NOMO-1 treated with dmso at 0.1 percent for 144 hours (cell line): ENCODE measurements at regions not wholly inside any gene's neighbourhood (a gene's known extent, or its start where the extent isn't known, plus 50 kb on each side); places are given as distances from the start of the nearest gene placed in this dataset.

ENCODE experiments used
- DNase-seq: peaks from one replicate; lab custom pipeline; 2025; ENCODE audit not compliant: unreplicated experiment; lab: John Stamatoyannopoulos, UW

GRCh38 chr16:61332461-61332860 is 703.8 kb downstream of the CDH8 start:
- no peak for DNase-seq

- DNase-seq = no peak
Observed at GRCh38 chr16:61324044-61324443, 712.2 kb downstream of the CDH8 start.

GRCh38 chr16:61323456-61323855 is 712.8 kb downstream of the CDH8 start:
- no peak for DNase-seq

DNA sequence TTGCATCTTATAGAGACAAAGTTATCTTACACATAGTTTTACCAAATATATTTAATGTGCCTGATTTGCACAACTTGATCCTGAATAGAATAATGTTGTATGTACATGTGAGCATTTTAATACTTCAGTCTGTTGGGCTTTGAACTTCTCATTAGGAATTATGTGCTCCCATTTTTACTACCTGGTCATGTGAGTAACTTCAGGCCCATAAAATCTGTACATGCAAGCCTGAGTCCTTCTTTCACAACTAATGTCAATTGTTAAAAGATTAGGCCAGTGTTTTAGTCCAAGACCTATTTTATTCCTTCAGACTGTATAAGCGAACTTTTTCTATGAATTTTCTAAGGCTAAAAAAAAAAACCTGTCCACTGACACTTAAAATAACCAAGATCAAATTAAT is 715.4 kb downstream of the CDH8 start:
- DNase-seq = no peak

DNA sequence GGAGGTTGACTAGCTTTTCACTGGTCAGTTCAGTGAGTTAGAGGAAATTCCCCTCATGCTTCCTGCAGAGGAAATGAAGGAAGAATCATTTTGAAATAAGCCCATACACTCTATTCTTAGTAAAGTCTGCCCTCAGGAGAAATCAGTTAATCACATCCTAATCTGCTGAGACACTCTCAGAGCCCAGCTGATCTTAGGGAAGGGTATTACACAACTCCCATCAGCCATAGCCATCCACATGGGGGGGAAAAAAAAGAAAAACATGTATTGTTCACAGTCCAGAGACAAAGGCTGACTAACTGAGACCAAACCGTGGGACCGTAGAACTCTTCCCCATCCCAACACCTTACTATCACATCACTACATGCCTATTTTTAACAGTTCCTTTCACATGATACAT is 722.3 kb downstream of the CDH8 start:
- no peak for DNase-seq

- no peak for DNase-seq
Observed at GRCh38 chr16:61309386-61309785, 726.9 kb downstream of the CDH8 start.

- DNase-seq = no peak
Observed at GRCh38 chr16:61306204-61306603, 730.0 kb downstream of the CDH8 start.

- DNase-seq = no peak
Observed at GRCh38 chr16:61296814-61297213, 739.4 kb downstream of the CDH8 start.

DNA sequence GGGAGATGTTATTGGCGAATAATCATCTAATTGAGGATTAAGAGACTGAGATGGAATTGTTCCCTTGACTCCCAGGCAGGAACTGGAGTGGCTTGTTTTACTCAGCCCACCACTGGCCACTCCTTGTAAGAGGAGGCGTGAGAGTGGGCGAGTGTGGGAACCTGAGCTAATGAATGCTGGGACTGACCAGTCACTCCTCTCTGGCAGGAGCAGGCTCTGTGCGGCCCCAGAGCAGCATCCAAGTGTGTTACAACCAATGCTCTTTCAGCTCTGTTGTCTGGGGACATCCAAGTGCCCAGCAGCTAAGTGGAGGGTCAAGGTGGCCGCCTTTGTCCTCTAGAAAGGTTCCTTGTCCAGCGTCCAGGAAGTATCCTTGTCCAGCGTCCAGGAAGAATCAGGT is 739.9 kb downstream of the CDH8 start:
- DNase-seq = no peak

DNA sequence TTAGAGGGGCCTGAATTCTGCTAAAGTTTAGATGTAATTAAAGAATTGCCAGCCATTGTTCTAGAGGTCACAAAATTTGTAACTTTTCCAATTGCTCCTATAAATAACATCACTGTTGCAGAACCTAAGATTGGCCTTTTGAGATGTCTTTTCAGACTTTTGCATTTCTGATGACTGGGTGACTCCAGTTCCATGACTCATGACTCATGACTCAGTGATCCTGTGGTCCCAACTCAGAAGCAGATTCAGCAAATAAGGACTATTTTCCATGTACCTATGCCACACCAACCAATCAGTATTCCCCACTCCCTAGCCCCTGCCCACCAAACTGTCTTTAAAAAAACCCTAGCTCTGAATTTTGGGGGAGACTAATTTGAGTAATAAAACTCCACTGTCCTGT is 740.9 kb downstream of the CDH8 start:
- no peak for DNase-seq

DNA sequence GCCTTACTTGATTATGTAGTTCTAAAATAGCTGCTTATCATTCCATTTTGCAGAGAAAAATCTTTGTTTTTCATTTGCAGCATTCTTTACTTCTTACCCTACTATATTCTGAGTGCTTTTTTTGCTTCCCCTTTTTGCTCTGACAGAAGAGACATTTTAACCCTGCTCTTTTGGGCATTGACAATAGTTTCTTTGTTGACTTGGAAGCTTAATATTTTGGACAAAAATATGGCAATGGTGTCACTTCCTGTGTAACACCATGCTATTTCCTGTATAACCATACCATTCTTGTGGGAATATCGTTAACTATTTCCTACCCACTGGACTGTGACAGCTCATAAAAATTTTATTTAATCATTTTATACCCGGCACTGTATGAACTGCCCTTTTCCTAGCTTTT is 747.1 kb downstream of the CDH8 start:
- no peak for DNase-seq

GRCh38 chr16:61277849-61278248 is 758.4 kb downstream of the CDH8 start:
- no peak for DNase-seq

DNA sequence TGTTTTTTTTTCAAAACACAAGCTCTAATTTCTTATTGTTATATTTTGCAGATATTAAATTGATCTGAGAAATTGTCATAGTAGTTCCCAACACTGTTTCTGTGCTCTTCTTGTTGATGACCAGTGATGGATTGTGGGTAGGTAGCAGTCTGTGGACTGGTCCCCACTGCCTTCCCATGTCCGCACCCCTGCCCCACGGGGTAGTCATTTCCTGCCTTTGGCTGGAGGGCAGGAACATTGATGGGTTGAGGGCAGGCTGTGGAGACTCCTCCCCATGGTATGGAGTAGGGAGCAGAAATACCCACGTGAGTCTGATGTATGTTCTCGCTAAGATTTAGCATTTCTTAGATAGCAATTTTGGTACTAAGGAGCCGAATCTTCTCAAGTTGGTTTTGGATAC is 762.0 kb downstream of the CDH8 start:
- no peak for DNase-seq

GRCh38 chr16:61270726-61271125 is 765.5 kb downstream of the CDH8 start:
- no peak for DNase-seq

DNA sequence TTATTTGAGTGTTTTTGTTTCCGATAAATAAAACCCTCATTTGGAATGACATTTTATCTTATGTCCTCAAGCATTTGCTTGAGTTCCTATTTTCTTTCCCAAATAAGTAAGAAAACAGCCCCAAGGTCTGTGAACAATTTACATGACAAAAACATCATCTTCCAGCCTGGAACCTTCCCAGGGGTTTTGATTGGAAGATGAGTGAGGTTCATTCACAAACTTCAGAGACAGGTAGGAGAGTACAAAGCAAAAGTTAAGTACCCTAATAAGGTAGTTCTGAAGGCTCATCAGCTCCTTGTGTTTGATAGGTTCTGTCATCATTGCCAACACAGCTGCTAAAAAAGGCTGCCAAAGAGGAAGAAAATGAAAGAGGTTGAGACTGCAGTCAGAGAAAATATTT is 772.8 kb downstream of the CDH8 start:
- DNase-seq = no peak

GRCh38 chr16:61261315-61261714 is 774.9 kb downstream of the CDH8 start:
- no peak for DNase-seq

GRCh38 chr16:61246592-61246991 is 789.6 kb downstream of the CDH8 start:
- no peak for DNase-seq

DNA sequence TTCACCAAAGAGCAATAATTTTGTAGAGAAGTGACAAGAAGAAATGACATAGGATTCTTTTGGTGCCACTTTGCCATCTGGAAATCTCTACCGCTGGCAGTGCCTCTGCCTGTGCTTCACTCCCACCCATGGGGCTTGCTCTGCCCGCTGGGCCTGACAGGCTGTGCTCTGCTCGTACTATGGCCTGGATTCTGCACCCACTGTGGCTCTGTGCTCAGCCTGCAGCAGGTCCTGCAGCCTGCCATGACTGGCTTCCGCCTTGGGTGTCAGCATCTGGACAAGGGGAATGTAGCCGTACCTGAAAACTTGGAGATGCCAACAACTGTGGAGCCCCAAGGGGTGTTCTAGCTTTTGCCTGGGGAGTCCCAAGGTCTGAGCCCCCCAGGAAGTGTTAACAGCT is 792.3 kb downstream of the CDH8 start:
- DNase-seq = no peak

DNA sequence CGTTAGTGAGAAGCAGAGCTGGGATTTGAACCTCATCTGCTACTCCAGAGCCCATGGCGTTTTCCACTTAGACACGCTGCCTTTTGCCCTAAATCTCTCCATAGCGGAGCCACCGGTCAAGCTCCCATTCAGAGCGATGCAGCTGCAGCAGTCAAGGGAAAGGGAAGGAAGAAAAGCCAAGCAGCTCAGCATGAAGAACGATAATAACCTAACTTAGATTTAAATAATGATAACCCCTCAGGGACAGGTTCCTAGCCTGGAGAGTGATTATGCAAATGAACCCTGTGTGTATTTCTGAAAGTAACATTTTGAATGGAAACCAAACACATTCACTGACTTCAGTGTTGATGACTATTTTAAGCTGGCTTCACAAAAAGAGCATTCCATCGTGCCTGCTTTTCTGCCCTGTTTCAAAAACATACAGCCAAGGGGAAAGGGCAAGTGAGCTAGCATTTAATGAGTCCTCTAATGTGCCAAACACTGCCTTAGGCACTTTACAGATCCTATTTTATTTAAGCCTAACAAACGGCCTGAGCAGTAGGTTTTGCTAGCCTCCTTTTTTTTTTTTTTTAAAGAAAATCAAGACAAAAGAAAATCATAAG is 798.3 kb downstream of the CDH8 start:
- no peak for DNase-seq

GRCh38 chr16:61233713-61234112 is 802.5 kb downstream of the CDH8 start:
- no peak for DNase-seq

DNA sequence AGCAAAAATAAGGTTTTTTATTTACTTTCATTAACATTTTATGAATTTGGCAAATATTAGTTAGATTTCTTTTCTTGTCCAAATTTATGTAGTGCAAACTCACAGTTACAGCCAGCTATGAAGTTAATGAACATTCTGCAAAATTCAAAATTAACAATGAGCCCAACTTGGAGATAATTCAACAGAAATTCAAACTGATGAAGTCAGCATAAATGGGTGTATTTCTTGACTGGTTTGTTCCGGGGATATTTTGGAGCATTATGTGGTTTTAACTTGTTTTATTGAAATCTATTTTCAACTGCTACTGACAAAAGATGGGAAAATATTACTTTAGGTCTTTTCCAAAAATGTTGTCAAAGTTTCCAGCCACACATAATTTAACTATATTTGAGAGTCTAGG is 807.9 kb downstream of the CDH8 start:
- no peak for DNase-seq

GRCh38 chr16:61215605-61216004 is 820.6 kb downstream of the CDH8 start:
- DNase-seq = no peak

GRCh38 chr16:61214780-61215179 is 821.5 kb downstream of the CDH8 start:
- no peak for DNase-seq

GRCh38 chr16:61210076-61210475 is 826.2 kb downstream of the CDH8 start:
- no peak for DNase-seq
